Endothelial cell of umbilical vein (primary cell): ENCODE measurements at regions not wholly inside any gene's neighbourhood (a gene's known extent, or its start where the extent isn't known, plus 50 kb on each side); places are given as distances from the start of the nearest gene placed in this dataset.

Experiments used
- BruUV-seq: library from RNA; stranded (reverse); fragments of 400-500 nt; replicated peaks from 2 replicates; lab custom pipeline; 2021; lab: Mats Ljungman, UMichigan
- CTCF ChIA-PET: fragments of 300-600, 350-600 bp; sonication (Branson Sonifier 250); formaldehyde crosslinking; loops from one replicate; lab custom pipeline; 2021; ENCODE audit warnings: antibody characterized with exemption, inconsistent platforms; lab: Charles Lee
- POLR2A ChIA-PET: fragments of 300-600, 350-600 bp; sonication (Branson Sonifier 250); formaldehyde crosslinking; loops from one replicate; lab custom pipeline; 2021; ENCODE audit warnings: antibody characterized with exemption, inconsistent platforms; lab: Charles Lee
- DNase-seq: peaks from one replicate; pipeline ENCODE4 v3.0.0-alpha.2; 2011; ENCODE audit warnings: low read depth, low spot score
- FAIRE-seq: peaks from 2 replicates; lab custom pipeline; 2011; peaks lifted over from hg19 to GRCh38; lab: Jason Lieb, UNC
- H2AFZ ChIP-seq: 2 replicates; pipeline ENCODE4 v1.6.0; 2012; ENCODE audit warnings: low read depth, low read length, control low read depth, inconsistent platforms
- H3K27ac ChIP-seq: 2 replicates; pipeline ENCODE4 v1.5.1; 2011; ENCODE audit warnings: low read depth, mild to moderate bottlenecking, control low read depth, low read length, moderate library complexity; ENCODE audit not compliant: insufficient read depth
- H3K27me3 ChIP-seq, 2 experiments: 2 replicates each; pipeline versions ENCODE4 v1.6.0 to v1.6.1; 2011; ENCODE audit warnings: low read length in 2 of 2, mixed read lengths in 1 of 2; ENCODE audit not compliant: control insufficient read depth in 2 of 2, insufficient read depth in 2 of 2
- H3K36me3 ChIP-seq, 2 experiments: 2 replicates in 1 of 2; 3 replicates in 1 of 2; pipeline ENCODE4 v1.5.1; 2011; ENCODE audit warnings: low read length in 2 of 2, mild to moderate bottlenecking in 1 of 2, moderate library complexity in 1 of 2; ENCODE audit not compliant: control insufficient read depth in 2 of 2, insufficient read depth in 2 of 2; ENCODE audit errors: extremely low read depth in 1 of 2
- H3K4me1 ChIP-seq: 3 replicates; pipeline ENCODE4 v1.5.1; 2011; ENCODE audit warnings: mild to moderate bottlenecking, low read length; ENCODE audit not compliant: control insufficient read depth, insufficient read depth; ENCODE audit errors: extremely low read depth
- H3K4me2 ChIP-seq: 2 replicates; pipeline ENCODE4 v1.6.1; 2011; ENCODE audit warnings: low read length, control low read depth, mixed read lengths; ENCODE audit not compliant: insufficient read depth
- H3K4me3 ChIP-seq, 3 experiments: fragments of 200-600 bp in 1 of 3; sonication (generic), shearing (Covaris generic) in 1 of 3; replicated peaks in 1 of 3; 2 replicates each; pipeline ENCODE4 v1.5.1; 2011 to 2016; ENCODE audit warnings: control low read depth in 3 of 3, low read length in 3 of 3, mild to moderate bottlenecking in 2 of 3, inconsistent platforms in 1 of 3, low read depth in 1 of 3, moderate library complexity in 1 of 3; ENCODE audit not compliant: insufficient read depth in 1 of 3
- H3K79me2 ChIP-seq: 2 replicates; pipeline ENCODE4 v1.6.0; 2012; ENCODE audit warnings: low read length, inconsistent platforms; ENCODE audit not compliant: control insufficient read depth, insufficient read depth
- H3K9ac ChIP-seq: replicated peaks from 2 replicates; pipeline ENCODE3; 2011; ENCODE audit warnings: low read length, control low read depth; ENCODE audit not compliant: insufficient read depth; ENCODE audit errors: extremely low read depth
- H3K9me1 ChIP-seq: replicated peaks from 3 replicates; pipeline ENCODE4 v1.6.0; 2011; ENCODE audit warnings: mild to moderate bottlenecking, low read length; ENCODE audit not compliant: control insufficient read depth, insufficient read depth; ENCODE audit errors: extremely low read depth
- H3K9me3 ChIP-seq: replicated peaks from 2 replicates; pipeline ENCODE4 v1.5.1; 2012; ENCODE audit warnings: low read length, inconsistent platforms; ENCODE audit not compliant: control insufficient read depth, insufficient read depth
- H4K20me1 ChIP-seq: replicated peaks from 2 replicates; pipeline ENCODE3; 2011; ENCODE audit warnings: mild to moderate bottlenecking, low read length; ENCODE audit not compliant: control insufficient read depth, insufficient read depth; ENCODE audit errors: extremely low read depth
- EZH2 ChIP-seq: IDR thresholded peaks from 2 replicates; pipeline ENCODE4 v1.6.1; 2012; ENCODE audit warnings: borderline replicate concordance, low read depth, mild to moderate bottlenecking, moderate library complexity, low read length, inconsistent platforms; ENCODE audit not compliant: severe bottlenecking
- FOS ChIP-seq: IDR thresholded peaks from 2 replicates; pipeline ENCODE4 v1.6.1; 2011; ENCODE audit warnings: mild to moderate bottlenecking, low read length, moderate library complexity, borderline replicate concordance; ENCODE audit not compliant: insufficient read depth
- GATA2 ChIP-seq: IDR thresholded peaks from 2 replicates; pipeline ENCODE4 v1.7.0; 2011; ENCODE audit warnings: low read depth, mild to moderate bottlenecking, moderate library complexity, mixed read lengths, low read length; ENCODE audit not compliant: insufficient read length, insufficient read depth
- JUN ChIP-seq: IDR thresholded peaks from 2 replicates; pipeline ENCODE4 v1.6.1; 2011; ENCODE audit warnings: borderline replicate concordance, low read depth; ENCODE audit not compliant: insufficient read length, insufficient read depth
- MYC ChIP-seq: IDR thresholded peaks from one replicate; pipeline ENCODE4 v1.6.1; 2011; ENCODE audit warnings: mild to moderate bottlenecking, low read depth, low read length
- POLR2A ChIP-seq: IDR thresholded peaks from 2 replicates; pipeline ENCODE4 v1.6.1; 2012; ENCODE audit warnings: low read depth, mild to moderate bottlenecking, control low read depth, low read length
- POLR2AphosphoS5 ChIP-seq: IDR thresholded peaks from 2 replicates; pipeline ENCODE4 v1.6.1; 2012; ENCODE audit warnings: low read depth, mild to moderate bottlenecking, control low read depth, low read length, moderate library complexity; ENCODE audit not compliant: insufficient read depth
- dilution Hi-C: fragments of 300-500 bp; cut with MboI; formaldehyde crosslinking; loops from one replicate; pipeline ENCODE4 v1.15.0; 2019; ENCODE audit warnings: low sequenced_read_pairs; ENCODE audit not compliant: extremely low pct_ligation_motif_present
- intact Hi-C: fragments of 100-400 bp; cut with micrococcal nuclease; formaldehyde crosslinking; loops from one replicate; pipeline ENCODE4 v1.10.0; 2022
- TF ChIP-seq, protein P1 (sequence below), 2 donors: IDR thresholded peaks; 1 replicate in 1 of 2; 2 replicates in 1 of 2; pipeline ENCODE4 v1.5.1; 2011; ENCODE audit warnings: low read length in 2 of 2, mild to moderate bottlenecking in 2 of 2, moderate library complexity in 2 of 2, control low read depth in 1 of 2, inconsistent platforms in 1 of 2, low read depth in 1 of 2; ENCODE audit not compliant: insufficient read depth in 1 of 2; ENCODE audit errors: extremely low read depth in 1 of 2
- TF ChIP-seq, protein P2 (sequence below): IDR thresholded peaks from 2 replicates; pipeline ENCODE4 v1.6.1; 2011; ENCODE audit not compliant: insufficient read depth, insufficient read length

DNA sequence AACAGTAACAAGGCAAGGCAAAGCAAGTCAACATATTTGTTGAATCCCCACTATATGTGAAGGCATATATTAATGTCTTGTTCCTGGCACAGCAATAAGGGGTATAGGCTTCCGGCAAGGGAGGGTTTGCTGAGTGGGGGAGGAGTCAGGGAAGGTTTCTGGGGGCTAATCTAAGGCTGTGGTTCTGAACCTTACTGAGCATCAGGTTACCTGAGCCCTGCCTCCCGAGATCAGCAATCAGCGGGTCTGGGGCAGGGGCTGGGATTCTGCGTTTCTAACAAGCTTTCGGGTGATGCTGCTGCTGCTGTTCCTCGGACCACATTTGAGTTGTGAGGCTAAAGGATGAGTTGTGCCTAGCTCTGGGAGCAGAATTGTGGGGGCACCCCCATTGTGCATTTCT, 401.7 kb upstream of the SPRED2 start:
- POLR2A ChIA-PET, result no interaction called here
- intact Hi-C loops, result no loop called here
- CTCF ChIA-PET, result no interaction called here

DNA sequence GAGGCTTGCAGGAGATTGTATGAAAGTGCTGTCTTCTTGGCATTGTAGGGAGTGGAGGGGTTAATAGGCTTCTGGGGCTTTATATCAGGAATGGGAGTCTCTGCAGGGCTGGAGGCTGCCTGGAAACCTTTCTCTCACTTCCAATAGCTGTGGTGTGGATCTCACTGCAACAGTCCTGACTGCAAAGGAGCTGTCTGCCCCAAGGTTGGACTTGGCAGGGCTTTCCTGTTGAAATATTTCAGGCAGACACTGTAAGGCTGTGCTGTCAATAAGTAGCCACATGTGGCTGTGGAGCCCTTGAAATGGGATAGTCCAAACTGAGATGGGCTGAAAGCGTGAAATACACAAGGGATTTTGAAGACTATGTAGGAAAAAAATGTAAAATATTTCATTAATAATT, 399.1 kb upstream of the SPRED2 start:
- TF ChIP-seq GATA2, result no peak
- no peak for TF ChIP-seq POLR2A
- no peak for TF ChIP-seq JUN
- TF ChIP-seq FOS, result no peak
- TF ChIP-seq POLR2AphosphoS5, result no peak
- TF ChIP-seq MYC, result no peak
- TF ChIP-seq, protein P1, sequence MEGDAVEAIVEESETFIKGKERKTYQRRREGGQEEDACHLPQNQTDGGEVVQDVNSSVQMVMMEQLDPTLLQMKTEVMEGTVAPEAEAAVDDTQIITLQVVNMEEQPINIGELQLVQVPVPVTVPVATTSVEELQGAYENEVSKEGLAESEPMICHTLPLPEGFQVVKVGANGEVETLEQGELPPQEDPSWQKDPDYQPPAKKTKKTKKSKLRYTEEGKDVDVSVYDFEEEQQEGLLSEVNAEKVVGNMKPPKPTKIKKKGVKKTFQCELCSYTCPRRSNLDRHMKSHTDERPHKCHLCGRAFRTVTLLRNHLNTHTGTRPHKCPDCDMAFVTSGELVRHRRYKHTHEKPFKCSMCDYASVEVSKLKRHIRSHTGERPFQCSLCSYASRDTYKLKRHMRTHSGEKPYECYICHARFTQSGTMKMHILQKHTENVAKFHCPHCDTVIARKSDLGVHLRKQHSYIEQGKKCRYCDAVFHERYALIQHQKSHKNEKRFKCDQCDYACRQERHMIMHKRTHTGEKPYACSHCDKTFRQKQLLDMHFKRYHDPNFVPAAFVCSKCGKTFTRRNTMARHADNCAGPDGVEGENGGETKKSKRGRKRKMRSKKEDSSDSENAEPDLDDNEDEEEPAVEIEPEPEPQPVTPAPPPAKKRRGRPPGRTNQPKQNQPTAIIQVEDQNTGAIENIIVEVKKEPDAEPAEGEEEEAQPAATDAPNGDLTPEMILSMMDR (IDR thresholded peaks at IDR 0.05; ENCODE audit: extremely low read depth in 1 of 2, insufficient read depth in 1 of 2, low read depth in 1 of 2, low read length in 2 of 2), result no peak
- TF ChIP-seq EZH2, result no peak
- TF ChIP-seq, protein P2, sequence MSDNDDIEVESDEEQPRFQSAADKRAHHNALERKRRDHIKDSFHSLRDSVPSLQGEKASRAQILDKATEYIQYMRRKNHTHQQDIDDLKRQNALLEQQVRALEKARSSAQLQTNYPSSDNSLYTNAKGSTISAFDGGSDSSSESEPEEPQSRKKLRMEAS, result no peak
- H3K79me2 ChIP-seq, result no peaks in the 10 kb centered on the region
- FAIRE-seq (no peak), DNase-seq (no peak)
- H3K9me3 ChIP-seq, result no peaks in the 10 kb centered on the region
- intact Hi-C loops, result no loop called here
- BruUV-seq, result no TSS peak
- no peak overlapping the region for H3K4me3 ChIP-seq
- H3K27me3 ChIP-seq, result no peaks in the 10 kb centered on the region
- CTCF ChIA-PET, result no interaction called here
- no peak overlapping the region for H3K9ac ChIP-seq
- dilution Hi-C loops, result no loop called here
- no peak overlapping the region for H3K4me2 ChIP-seq
- no peaks in the 10 kb centered on the region for H3K36me3 ChIP-seq
- POLR2A ChIA-PET, result no interaction called here
- H2AFZ ChIP-seq, result no peak overlapping the region
- no peaks in the 10 kb centered on the region for H3K4me1 ChIP-seq
- no peaks in the 10 kb centered on the region for H3K9me1 ChIP-seq
- H3K27ac ChIP-seq, result no peak overlapping the region
- H4K20me1 ChIP-seq, result no peaks in the 10 kb centered on the region

More for the DNA sequence above, 401.7 kb upstream of the SPRED2 start:
- Histone ChIP-seq H3K79me2 (no peaks in the 10 kb centered on the region), H3K9me1 (no peaks in the 10 kb centered on the region), H3K4me1 (no peaks in the 10 kb centered on the region), H3K27me3 (no peaks in the 10 kb centered on the region), H4K20me1 (no peaks in the 10 kb centered on the region), H3K9me3 (no peaks in the 10 kb centered on the region), H3K27ac (no peak overlapping the region), H3K4me3 (no peak overlapping the region), H3K4me2 (no peak overlapping the region), H3K9ac (no peak overlapping the region), H2AFZ (no peak overlapping the region), H3K36me3 (no peaks in the 10 kb centered on the region)
- dilution Hi-C loops, result no loop called here
- no TSS peak for BruUV-seq
- no peak for DNase-seq
- FAIRE-seq, result no peak
- TF ChIP-seq POLR2A (no peak), FOS (no peak), POLR2AphosphoS5 (no peak), GATA2 (no peak), JUN (no peak)
- TF ChIP-seq, protein P2, result no peak
- TF ChIP-seq, protein P1 (IDR thresholded peaks at IDR 0.05; ENCODE audit: extremely low read depth in 1 of 2, insufficient read depth in 1 of 2, low read depth in 1 of 2, low read length in 2 of 2), result no peak
